Endodermal cell (in vitro differentiated cells): ENCODE measurements at regions not wholly inside any gene's neighbourhood (a gene's known extent, or its start where the extent isn't known, plus 50 kb on each side); places are given as distances from the start of the nearest gene placed in this dataset.
"Not testable (repeated sequence)": the region's sequence is repeated elsewhere in the genome, so short reads cannot be mapped to it uniquely, and the experiment has no call there.

Experiments
- DNase-seq: peaks from one replicate; pipeline ENCODE4 v3.0.0-alpha.2; 2017
- H3K27ac ChIP-seq: 2 replicates; pipeline ENCODE4 v1.5.1; 2013; ENCODE audit warnings: mild to moderate bottlenecking, low read depth, low read length, moderate library complexity
- H3K27me3 ChIP-seq: 2 replicates; pipeline ENCODE4 v1.6.1; 2013; ENCODE audit warnings: mild to moderate bottlenecking, low read length, moderate library complexity; ENCODE audit not compliant: insufficient read depth, control insufficient read depth, poor library complexity, severe bottlenecking
- H3K36me3 ChIP-seq: 2 replicates; pipeline ENCODE4 v1.7.0; 2013; ENCODE audit warnings: mild to moderate bottlenecking, low read length, moderate library complexity; ENCODE audit not compliant: control insufficient read depth, insufficient read depth
- H3K4me1 ChIP-seq: one replicate; pipeline ENCODE4 v1.7.0; 2013; ENCODE audit warnings: low read length; ENCODE audit not compliant: control insufficient read depth, insufficient read depth
- H3K4me3 ChIP-seq: 2 replicates; pipeline ENCODE4 v1.5.1; 2013; ENCODE audit warnings: mild to moderate bottlenecking, low read length, moderate library complexity
- H3K9ac ChIP-seq: 2 replicates; pipeline ENCODE4 v1.6.1; 2013; ENCODE audit warnings: mild to moderate bottlenecking, low read length, moderate library complexity; ENCODE audit not compliant: poor library complexity, severe bottlenecking; ENCODE audit errors: extremely low read depth
- H3K9me3 ChIP-seq: 2 replicates; pipeline ENCODE4 v1.6.1; 2013; ENCODE audit warnings: mild to moderate bottlenecking, low read length, moderate library complexity; ENCODE audit not compliant: control insufficient read depth
- H3K27ac Mint-ChIP-seq: 2 replicates; pipeline ENCODE4 v1.8.0; 2020; ENCODE audit warnings: mixed read lengths
- H3K27me3 Mint-ChIP-seq: 2 replicates; pipeline ENCODE4 v1.8.0; 2021; ENCODE audit warnings: mild to moderate bottlenecking, mixed read lengths; ENCODE audit not compliant: insufficient read depth
- H3K36me3 Mint-ChIP-seq: 2 replicates; pipeline ENCODE4 v1.8.0; 2020; ENCODE audit warnings: low read depth, mixed read lengths
- H3K4me1 Mint-ChIP-seq: 2 replicates; pipeline ENCODE4 v1.8.0; 2020; ENCODE audit warnings: mixed read lengths
- H3K4me3 Mint-ChIP-seq: 2 replicates; pipeline ENCODE4 v1.8.0; 2020; ENCODE audit warnings: mild to moderate bottlenecking, moderate library complexity, mixed read lengths
- H3K9me3 Mint-ChIP-seq: 2 replicates; pipeline ENCODE4 v1.8.0; 2020; ENCODE audit warnings: mild to moderate bottlenecking, mixed read lengths
- CTCF ChIP-seq: fragments of 200-600 bp; sonication (generic); conservative IDR thresholded peaks from 2 replicates; pipeline ENCODE4 v1.5.0; 2021; ENCODE audit warnings: antibody characterized with exemption, mild to moderate bottlenecking
- WGBS, 2 experiments: methylation state at CpG; one replicate each; pipeline versions ENCODE4 v1.1.5 to v1.1.7; 2013; ENCODE audit warnings: missing lambda C conversion rate in 2 of 2, mixed read lengths in 1 of 2; ENCODE audit not compliant: insufficient coverage in 1 of 2, insufficient read length in 1 of 2; 5-methylcytosine and 5-hydroxymethylcytosine counted together

- Histone ChIP-seq H3K27me3 (no peaks in the 10 kb centered on the region), H3K9me3 (no peaks in the 10 kb centered on the region), H3K36me3 (no peaks in the 10 kb centered on the region), H3K9ac (no peak overlapping the region), H3K27ac (no peak overlapping the region), H3K4me1 (no peaks in the 10 kb centered on the region), H3K4me3 (no peak overlapping the region)
- 100% methylated on average over 1 of the region's 1 CpG; no CpG with 5 or more reads in 1 of the 2 experiments for WGBS, 2 experiments
- TF ChIP-seq CTCF, result no peak
- Mint-ChIP-seq H3K4me3 (no peak overlapping the region), H3K27ac (no peak overlapping the region), H3K4me1 (no peaks in the 10 kb centered on the region), H3K36me3 (no peaks in the 10 kb centered on the region), H3K27me3 (peaks cover 2% of the 10 kb centered on the region), H3K9me3 (no peaks in the 10 kb centered on the region)
- no peak for DNase-seq
Observed at GRCh38 chr1:118811156-118811555, 177.0 kb downstream of the TBX15 start.

- no peak overlapping the region for H3K27ac Mint-ChIP-seq
- Histone ChIP-seq H3K9me3 (no peaks in the 10 kb centered on the region), H3K4me1 (no peaks in the 10 kb centered on the region), H3K27ac (no peak overlapping the region), H3K36me3 (no peaks in the 10 kb centered on the region), H3K9ac (no peak overlapping the region), H3K27me3 (no peaks in the 10 kb centered on the region), H3K4me3 (no peak overlapping the region)
- no peak for TF ChIP-seq CTCF
- no peaks in the 10 kb centered on the region for H3K4me1 Mint-ChIP-seq
- 94% methylated on average over 4 of the region's 4 CpGs for WGBS, 2 experiments
- H3K9me3 Mint-ChIP-seq, result no peaks in the 10 kb centered on the region
- H3K4me3 Mint-ChIP-seq, result no peak overlapping the region
- H3K27me3 Mint-ChIP-seq, result peaks cover under 1% of the 10 kb centered on the region
- no peak for DNase-seq
- no peaks in the 10 kb centered on the region for H3K36me3 Mint-ChIP-seq
Observed at GRCh38 chr1:118809586-118809985, 178.6 kb downstream of the TBX15 start.

GRCh38 chr1:118803128-118803527, 185.0 kb downstream of the TBX15 start:
- H3K27ac Mint-ChIP-seq, H3K4me1 ChIP-seq, H3K9me3 Mint-ChIP-seq, H3K9me3 ChIP-seq, H3K36me3 Mint-ChIP-seq, H3K4me1 Mint-ChIP-seq, H3K4me3 ChIP-seq, DNase-seq, H3K36me3 ChIP-seq, H3K9ac ChIP-seq, H3K27me3 ChIP-seq, H3K4me3 Mint-ChIP-seq, H3K27me3 Mint-ChIP-seq, H3K27ac ChIP-seq: not testable (repeated sequence)
- WGBS, 2 experiments, result 90 to 98% methylated on average over 4 to 5 of the region's 5 CpGs

- Mint-ChIP-seq H3K36me3 (no peaks in the 10 kb centered on the region), H3K9me3 (peaks cover 6% of the 10 kb centered on the region), H3K4me1 (no peaks in the 10 kb centered on the region), H3K4me3 (no peak overlapping the region), H3K27me3 (peaks cover 4% of the 10 kb centered on the region), H3K27ac (no peak overlapping the region)
- WGBS, 2 experiments, result 41% methylated on average over 2 of the region's 2 CpGs; no CpG with 5 or more reads in 1 of the 2 experiments
- no peaks in the 10 kb centered on the region for H3K9me3 ChIP-seq
- no peak for DNase-seq
- H3K27me3 ChIP-seq, result no peaks in the 10 kb centered on the region
- no peak overlapping the region for H3K4me3 ChIP-seq
- no peaks in the 10 kb centered on the region for H3K4me1 ChIP-seq
- H3K27ac ChIP-seq, result no peak overlapping the region
- no peak overlapping the region for H3K9ac ChIP-seq
- H3K36me3 ChIP-seq, result no peaks in the 10 kb centered on the region
- TF ChIP-seq CTCF, result no peak
Observed at GRCh38 chr1:118791094-118791691, 196.9 kb downstream of the TBX15 start.
